B cell (primary cell): ENCODE measurements at regions not wholly inside any gene's neighbourhood (a gene's known extent, or its start where the extent isn't known, plus 50 kb on each side); places are given as distances from the start of the nearest gene placed in this dataset.

ENCODE experiments used
- ATAC-seq: fragments of 200-7000 bp; cut with Tn5 transposase; one replicate; pipeline ENCODE4 v1.10.0; 2021; ENCODE audit warnings: low read depth, mild to moderate bottlenecking, moderate number of reproducible peaks, moderate library complexity
- CTCF ChIA-PET: fragments of 350-600 bp; sonication (Branson Sonifier 250); formaldehyde crosslinking; loops from one replicate; lab custom pipeline; 2021; ENCODE audit warnings: antibody characterized with exemption, inconsistent platforms; lab: Charles Lee
- POLR2A ChIA-PET: fragments of 350-600 bp; sonication (Branson Sonifier 250); formaldehyde crosslinking; loops from one replicate; lab custom pipeline; 2021; ENCODE audit warnings: antibody characterized with exemption; lab: Charles Lee
- DNase-seq: peaks from one replicate; pipeline ENCODE4 v3.0.0; 2013
- H2AFZ ChIP-seq: 2 replicates; pipeline ENCODE4 v1.6.1; 2012; ENCODE audit warnings: mild to moderate bottlenecking, low read depth, low read length; ENCODE audit not compliant: insufficient read depth, poor library complexity, severe bottlenecking
- H3K27ac ChIP-seq, 2 donors: 1 replicate in 1 of 2; 2 replicates in 1 of 2; pipeline ENCODE4 v1.5.1; 2012 to 2013; ENCODE audit warnings: low read length in 2 of 2, mild to moderate bottlenecking in 2 of 2, moderate library complexity in 1 of 2
- H3K27me3 ChIP-seq, 4 experiments: fragments of 200-600 bp in 1 of 4; sonication (generic) in 1 of 4; replicated peaks in 1 of 4; 1 replicate in 2 of 4; 2 replicates in 2 of 4; pipeline versions ENCODE4 v1.6.1 to v1.7.0; 2013 to 2016; ENCODE audit warnings: low read length in 3 of 4, mild to moderate bottlenecking in 2 of 4, mixed read lengths in 1 of 4, moderate library complexity in 1 of 4; ENCODE audit not compliant: insufficient read depth in 4 of 4, control insufficient read depth in 3 of 4; ENCODE audit errors: control extremely low read depth in 1 of 4
- H3K36me3 ChIP-seq, 2 experiments: replicated peaks in 1 of 2; 1 replicate in 1 of 2; 2 replicates in 1 of 2; pipeline versions ENCODE4 v1.6.1 to v1.7.1; 2013; ENCODE audit warnings: low read length in 1 of 2; ENCODE audit not compliant: insufficient read depth in 2 of 2, control insufficient read depth in 1 of 2; ENCODE audit errors: control extremely low read depth in 1 of 2, extremely low read depth in 1 of 2
- H3K4me1 ChIP-seq, 2 donors: fragments of 200-600 bp in 1 of 2; sonication (generic) in 1 of 2; 1 replicate in 1 of 2; 2 replicates in 1 of 2; pipeline versions ENCODE4 v1.5.1 to v1.6.1; 2013 to 2017; ENCODE audit warnings: low read length in 2 of 2; ENCODE audit not compliant: control insufficient read depth in 2 of 2, insufficient read depth in 2 of 2
- H3K4me2 ChIP-seq: replicated peaks from 2 replicates; pipeline ENCODE3; 2012; ENCODE audit warnings: mild to moderate bottlenecking, low read depth, low read length; ENCODE audit not compliant: poor library complexity, severe bottlenecking
- H3K4me3 ChIP-seq, 5 experiments: fragments of 200-600 bp in 1 of 5; sonication (generic) in 1 of 5; 1 replicate in 3 of 5; 2 replicates in 2 of 5; pipeline versions ENCODE4 v1.5.1 to v1.7.0; 2011 to 2016; ENCODE audit warnings: low read length in 4 of 5, mild to moderate bottlenecking in 4 of 5, low read depth in 2 of 5, control low read depth in 1 of 5, moderate library complexity in 1 of 5; ENCODE audit not compliant: insufficient read depth in 1 of 5; ENCODE audit errors: control extremely low read depth in 1 of 5, extremely low read depth in 1 of 5
- H3K79me2 ChIP-seq: fragments of 200-600 bp; sonication (generic); one replicate; pipeline ENCODE4 v1.6.0; 2016; ENCODE audit warnings: low read length; ENCODE audit not compliant: control insufficient read depth, insufficient read depth
- H3K9ac ChIP-seq: fragments of 200-600 bp; sonication (generic); 2 replicates; pipeline ENCODE4 v1.6.1; 2017; ENCODE audit warnings: mild to moderate bottlenecking, low read length, moderate library complexity
- H3K9me3 ChIP-seq, 3 donors: one replicate each; pipeline versions ENCODE4 v1.6.1 to v1.7.1; 2013; ENCODE audit warnings: low read length in 2 of 3; ENCODE audit not compliant: control insufficient read depth in 2 of 3, insufficient read depth in 1 of 3; ENCODE audit errors: control extremely low read depth in 1 of 3
- H4K20me1 ChIP-seq: 2 replicates; pipeline ENCODE4 v1.6.0; 2012; ENCODE audit warnings: mild to moderate bottlenecking, low read length; ENCODE audit not compliant: insufficient read depth, control insufficient read depth, poor library complexity, severe bottlenecking
- H3K27ac Mint-ChIP-seq: one replicate; pipeline ENCODE4 v1.8.0; 2021; ENCODE audit warnings: mixed read lengths
- H3K27me3 Mint-ChIP-seq: one replicate; pipeline ENCODE4 v1.8.0; 2021; ENCODE audit warnings: mixed read lengths
- H3K4me1 Mint-ChIP-seq: one replicate; pipeline ENCODE4 v1.8.0; 2021; ENCODE audit warnings: mixed read lengths
- H3K4me3 Mint-ChIP-seq: one replicate; pipeline ENCODE4 v1.8.0; 2021; ENCODE audit warnings: mixed read lengths
- H3K9me3 Mint-ChIP-seq: one replicate; pipeline ENCODE4 v1.8.0; 2022; ENCODE audit warnings: mixed read lengths; ENCODE audit not compliant: insufficient read depth
- CTCF ChIP-seq: fragments of 200-600 bp; IDR thresholded peaks from one replicate; pipeline ENCODE4 v1.8.0; 2022; ENCODE audit warnings: antibody characterized with exemption, mild to moderate bottlenecking
- EZH2 ChIP-seq: IDR thresholded peaks from 2 replicates; pipeline ENCODE4 v1.6.1; 2012; ENCODE audit warnings: borderline replicate concordance, low read depth, mild to moderate bottlenecking, moderate library complexity, low read length; ENCODE audit not compliant: insufficient read depth, poor library complexity, severe bottlenecking
- WGBS: methylation state at CpG from one replicate; pipeline ENCODE4 v1.1.5; 2013; ENCODE audit warnings: missing lambda C conversion rate; ENCODE audit not compliant: insufficient coverage; 5-methylcytosine and 5-hydroxymethylcytosine counted together
- intact Hi-C: fragments of 100-400 bp; cut with micrococcal nuclease; formaldehyde crosslinking; loops from one replicate; pipeline ENCODE4 v1.10.0; 2022

GRCh38 chr1:82728206-82728605, 927.5 kb downstream of the ADGRL2 start:
- H3K4me1 Mint-ChIP-seq, result no peaks in the 10 kb centered on the region
- POLR2A ChIA-PET, result no interaction called here
- peaks cover 9% of the 10 kb centered on the region for H3K9me3 Mint-ChIP-seq
- Histone ChIP-seq H3K79me2 (no peaks in the 10 kb centered on the region), H2AFZ (no peak overlapping the region), H4K20me1 (no peaks in the 10 kb centered on the region), H3K27me3 (no peaks in the 10 kb centered on the region), H3K4me3 (no peak overlapping the region), H3K4me1 (no peaks in the 10 kb centered on the region), H3K9ac (no peak overlapping the region), H3K4me2 (no peak overlapping the region), H3K9me3 (peaks cover 0 to 6% (median 4%) of the 10 kb centered on the region in 3 donors), H3K27ac (no peak overlapping the region), H3K36me3 (no peaks in the 10 kb centered on the region)
- H3K27ac Mint-ChIP-seq, result no peak overlapping the region
- CTCF ChIA-PET, result no interaction called here
- intact Hi-C loops, result no loop called here
- DNase-seq, result no peak
- no peak overlapping the region for H3K4me3 Mint-ChIP-seq
- no peaks in the 10 kb centered on the region for H3K27me3 Mint-ChIP-seq
- ATAC-seq, result no peak
- TF ChIP-seq CTCF, result no peak
- TF ChIP-seq EZH2, result no peak

- Histone ChIP-seq H3K4me1 (no peaks in the 10 kb centered on the region), H3K9ac (no peak overlapping the region), H3K4me2 (no peak overlapping the region), H3K9me3 (no peaks in the 10 kb centered on the region), H4K20me1 (no peaks in the 10 kb centered on the region), H3K36me3 (no peaks in the 10 kb centered on the region), H3K79me2 (no peaks in the 10 kb centered on the region), H3K27me3 (no peaks in the 10 kb centered on the region), H3K27ac (no peak overlapping the region), H3K4me3 (no peak overlapping the region), H2AFZ (no peak overlapping the region)
- intact Hi-C loops, result no loop called here
- POLR2A ChIA-PET, result no interaction called here
- no peak for ATAC-seq
- WGBS, result no CpG with 5 or more reads among the region's 2 CpGs
- no peak overlapping the region for H3K4me3 Mint-ChIP-seq
- H3K27ac Mint-ChIP-seq, result no peak overlapping the region
- H3K9me3 Mint-ChIP-seq, result peaks cover 5% of the 10 kb centered on the region
- no peaks in the 10 kb centered on the region for H3K4me1 Mint-ChIP-seq
- CTCF ChIA-PET, result no interaction called here
- no peaks in the 10 kb centered on the region for H3K27me3 Mint-ChIP-seq
- no peak for TF ChIP-seq EZH2
- no peak for TF ChIP-seq CTCF
- no peak for DNase-seq
Measured at GRCh38 chr1:82724246-82724645, 923.5 kb downstream of the ADGRL2 start.
